WERI-Rb-1 (cell line): ENCODE measurements at regions not wholly inside any gene's neighbourhood (a gene's known extent, or its start where the extent isn't known, plus 50 kb on each side); places are given as distances from the start of the nearest gene placed in this dataset.

Experiments used
- DNase-seq: peaks from one replicate; pipeline ENCODE4 v3.0.0-alpha.2; 2020
- H3K27ac ChIP-seq: fragments of 250-450 bp; sonication (Bioruptor Pico); 2 replicates; pipeline ENCODE4 v1.5.1; 2020; ENCODE audit warnings: mild to moderate bottlenecking, moderate library complexity
- H3K27me3 ChIP-seq: fragments of 250-450 bp; sonication (Bioruptor Pico); 2 replicates; pipeline ENCODE4 v1.5.1; 2021; ENCODE audit warnings: mild to moderate bottlenecking, low read depth, moderate library complexity; ENCODE audit not compliant: insufficient read depth, severe bottlenecking
- H3K36me3 ChIP-seq: fragments of 250-450 bp; sonication (Bioruptor Pico); 2 replicates; pipeline ENCODE4 v1.5.1; 2020; ENCODE audit warnings: mild to moderate bottlenecking, moderate library complexity
- H3K4me3 ChIP-seq: 2 replicates; pipeline ENCODE4 v1.5.1; 2011; ENCODE audit warnings: low read depth, mild to moderate bottlenecking, control low read depth, low read length
- H3K9me3 ChIP-seq: fragments of 250-450 bp; sonication (Bioruptor Pico); 2 replicates; pipeline ENCODE4 v1.5.1; 2021; ENCODE audit warnings: mild to moderate bottlenecking, moderate library complexity; ENCODE audit not compliant: severe bottlenecking
- CTCF ChIP-seq: IDR thresholded peaks from 2 replicates; pipeline ENCODE4 v1.5.1; 2011; ENCODE audit warnings: low read depth, mild to moderate bottlenecking, control low read depth, inconsistent platforms, low read length

- no peak for DNase-seq
- no peak overlapping the region for H3K27ac ChIP-seq
- H3K27me3 ChIP-seq, result no peaks in the 10 kb centered on the region
- TF ChIP-seq CTCF, result no peak
- H3K9me3 ChIP-seq, result no peaks in the 10 kb centered on the region
- H3K36me3 ChIP-seq, result no peaks in the 10 kb centered on the region
- no peak overlapping the region for H3K4me3 ChIP-seq
Observed at GRCh38 chr12:102755266-102755665, 161.8 kb downstream of the PAH start.

DNA sequence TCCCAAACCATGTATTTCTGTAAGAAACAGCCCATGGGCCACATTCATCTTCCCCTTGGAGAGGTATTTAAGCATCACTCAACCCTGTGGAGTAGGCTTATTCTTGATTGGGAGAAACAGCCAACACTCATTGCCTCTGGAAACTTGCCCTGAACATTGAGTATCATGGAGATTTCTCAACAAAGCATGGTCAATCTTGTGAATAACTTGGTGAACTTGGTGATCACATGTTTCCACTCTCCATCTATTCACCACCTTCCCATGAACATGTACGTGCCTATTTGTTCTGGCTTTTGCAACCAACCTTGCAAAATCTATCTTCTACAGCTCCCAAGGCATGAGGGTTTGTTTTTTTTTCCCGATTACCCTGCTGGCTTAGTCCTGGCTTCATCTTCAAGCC is 163.2 kb downstream of the PAH start:
- H3K36me3 ChIP-seq, result no peaks in the 10 kb centered on the region
- H3K4me3 ChIP-seq, result no peak overlapping the region
- no peak for TF ChIP-seq CTCF
- no peaks in the 10 kb centered on the region for H3K27me3 ChIP-seq
- H3K9me3 ChIP-seq, result no peaks in the 10 kb centered on the region
- H3K27ac ChIP-seq, result no peak overlapping the region
- no peak for DNase-seq

DNA sequence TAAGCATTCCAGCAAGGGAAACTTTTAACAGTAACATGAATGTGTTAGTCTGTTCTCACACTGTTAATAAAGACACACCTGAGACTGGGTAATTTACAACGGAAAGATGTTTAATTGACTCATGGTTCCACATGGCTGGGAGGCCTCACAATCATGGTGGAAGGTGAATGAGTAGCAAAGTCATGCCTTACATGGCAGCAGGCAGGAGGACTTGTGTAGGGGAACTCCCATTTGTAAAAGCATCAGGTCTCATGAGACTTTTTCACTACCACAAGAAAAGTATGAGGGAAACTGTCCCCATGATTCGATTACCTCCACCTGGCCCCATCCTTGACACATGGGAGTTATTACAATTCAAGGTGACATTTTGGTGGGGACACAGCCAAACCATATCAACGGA is 168.3 kb downstream of the PAH start:
- H3K36me3 ChIP-seq, result no peaks in the 10 kb centered on the region
- H3K4me3 ChIP-seq, result no peak overlapping the region
- peaks cover 2% of the 10 kb centered on the region for H3K9me3 ChIP-seq
- no peak for DNase-seq
- TF ChIP-seq CTCF, result no peak
- no peaks in the 10 kb centered on the region for H3K27me3 ChIP-seq
- H3K27ac ChIP-seq, result no peak overlapping the region

- Histone ChIP-seq H3K27me3 (no peaks in the 10 kb centered on the region), H3K4me3 (no peak overlapping the region), H3K27ac (no peak overlapping the region), H3K9me3 (peaks cover 2% of the 10 kb centered on the region), H3K36me3 (no peaks in the 10 kb centered on the region)
- no peak for DNase-seq
- TF ChIP-seq CTCF, result no peak
Observed at GRCh38 chr12:102746963-102747362, 170.1 kb downstream of the PAH start.

GRCh38 chr12:102745971-102746600 is 171.0 kb downstream of the PAH start:
- DNase-seq, result no peak
- H3K9me3 ChIP-seq, result peaks cover 2% of the 10 kb centered on the region
- TF ChIP-seq CTCF, result no peak
- no peak overlapping the region for H3K27ac ChIP-seq
- H3K4me3 ChIP-seq, result no peak overlapping the region
- no peaks in the 10 kb centered on the region for H3K36me3 ChIP-seq
- no peaks in the 10 kb centered on the region for H3K27me3 ChIP-seq

DNA sequence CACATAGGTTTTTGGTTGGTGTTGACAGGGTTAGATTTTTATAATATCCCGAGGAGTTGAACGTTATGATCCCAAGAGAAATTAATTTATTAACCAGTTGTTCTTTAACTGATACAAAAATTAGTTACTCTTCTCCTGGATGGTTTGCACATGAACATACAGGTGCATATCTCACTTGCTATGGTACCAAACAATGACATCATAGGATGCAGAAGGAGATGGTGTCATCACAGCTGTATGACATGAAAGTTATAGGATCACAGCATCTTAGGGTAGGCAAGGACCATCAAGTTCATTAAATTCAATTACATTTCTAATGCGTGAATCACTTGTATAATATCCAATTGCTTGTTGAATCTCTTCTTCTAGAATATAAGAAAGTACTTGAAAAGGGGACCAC is 175.8 kb downstream of the PAH start:
- Histone ChIP-seq H3K9me3 (no peaks in the 10 kb centered on the region), H3K27ac (no peak overlapping the region), H3K4me3 (no peak overlapping the region), H3K27me3 (no peaks in the 10 kb centered on the region), H3K36me3 (no peaks in the 10 kb centered on the region)
- TF ChIP-seq CTCF, result no peak
- DNase-seq, result no peak
